HG03521 (cell line): ENCODE measurements at regions not wholly inside any gene's neighbourhood (a gene's known extent, or its start where the extent isn't known, plus 50 kb on each side); places are given as distances from the start of the nearest gene placed in this dataset.
"Not testable (repeated sequence)": the region's sequence is repeated elsewhere in the genome, so short reads cannot be mapped to it uniquely, and the experiment has no call there.

ENCODE experiments used
- ATAC-seq: cut with Tn5 transposase; IDR thresholded peaks from one replicate; pipeline ENCODE4 v1.9.1; 2021; ENCODE audit warnings: mild to moderate bottlenecking, moderate library complexity; ENCODE audit not compliant: unreplicated experiment

DNA sequence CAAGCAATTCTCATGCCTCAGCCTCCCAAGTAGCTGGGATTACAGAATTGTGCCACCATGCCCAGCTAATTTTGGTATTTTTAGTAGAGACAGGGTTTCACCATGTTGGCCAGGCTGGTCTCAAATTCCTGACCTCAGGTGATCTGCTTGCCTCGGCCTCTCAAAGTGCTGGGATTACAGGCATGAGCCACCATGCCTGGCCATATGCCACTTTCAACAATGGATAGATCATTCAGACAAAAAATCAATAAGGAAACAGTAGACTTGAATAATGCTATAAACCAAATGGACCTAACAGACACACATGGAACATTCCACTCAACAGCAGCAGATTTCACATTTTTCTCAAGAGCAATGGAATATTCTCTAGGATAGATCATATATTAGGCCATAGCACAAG lies 50.5 kb upstream of the RALGPS2 start:
- not testable (repeated sequence) for ATAC-seq
